ENCODE measurements at regions not wholly inside any gene's neighbourhood (a gene's known extent, or its start where the extent isn't known, plus 50 kb on each side); places are given as distances from the start of the nearest gene placed in this dataset.

DNA sequence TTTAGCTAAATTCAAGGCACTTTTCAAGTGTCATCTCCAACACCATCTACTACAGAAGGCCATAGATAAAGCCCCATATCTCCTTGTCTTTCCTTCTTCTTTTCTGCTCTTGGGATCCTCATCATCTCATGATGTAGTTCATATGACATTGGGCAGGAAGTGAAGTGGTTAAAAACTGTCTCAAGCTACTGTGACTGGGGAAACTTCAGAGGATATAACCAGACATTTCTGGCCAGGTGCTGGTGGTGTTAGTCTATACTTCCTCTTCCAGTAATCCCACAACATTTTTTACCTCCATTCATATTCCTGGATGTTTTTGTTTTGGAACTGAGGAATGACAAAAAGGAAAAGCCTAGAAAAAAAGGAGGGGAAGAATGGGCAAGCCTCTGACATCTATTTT, 188.7 kb downstream of the LURAP1L start:
- TF ChIP-seq POLR2AphosphoS5 (IDR thresholded peaks at IDR 0.05) (no peak), CTCF (IDR thresholded peaks at IDR 0.05) (no peak), EP300 (IDR thresholded peaks at IDR 0.05) (no peak), POLR2A (IDR thresholded peaks at IDR 0.05) (no peak)
